A549 (cell line): ENCODE measurements at regions not wholly inside any gene's neighbourhood (a gene's known extent, or its start where the extent isn't known, plus 50 kb on each side); places are given as distances from the start of the nearest gene placed in this dataset.

Experiments
- ATAC-seq, 2 experiments: fragments of 200-7000 bp in 1 of 2; fragments of >200 bp in 1 of 2; cut with Nextera tagmentation in 1 of 2; cut with Tn5 transposase in 1 of 2; 3 replicates each; pipeline versions ENCODE4 v1.8.0 to v1.9.1; 2018 to 2020; ENCODE audit warnings: mild to moderate bottlenecking in 1 of 2, moderate library complexity in 1 of 2
- CTCF ChIA-PET: fragments of 300-600 bp; sonication (Branson Sonifier 250); formaldehyde crosslinking; extraction: SDS; loops from one replicate; lab custom pipeline; 2021; ENCODE audit warnings: antibody characterized with exemption, inconsistent platforms; lab: Yijun Ruan, JAX
- POLR2A ChIA-PET: fragments of 350-600 bp; formaldehyde crosslinking; extraction: SDS; loops from one replicate; lab custom pipeline; 2021; ENCODE audit warnings: antibody characterized with exemption, inconsistent platforms; lab: Yijun Ruan, JAX
- DNase-seq, 2 experiments: peaks; one replicate each; pipeline versions ENCODE4 v3.0.0 to v3.0.0-alpha.2; 2011 to 2016; ENCODE audit warnings: low read depth in 1 of 2, low spot score in 1 of 2
- FAIRE-seq: peaks from 2 replicates; lab custom pipeline; 2011; peaks lifted over from hg19 to GRCh38; lab: Jason Lieb, UNC
- H3K27ac ChIP-seq, 2 experiments: fragments of >200 bp; sonication (Bioruptor Twin); formaldehyde crosslinking; 3 replicates each; pipeline ENCODE4 v1.5.1; 2016 to 2017
- H3K4me1 ChIP-seq: fragments of >200 bp; sonication (Bioruptor Twin); formaldehyde crosslinking; 3 replicates; pipeline ENCODE4 v1.6.1; 2016
- H3K4me2 ChIP-seq: fragments of >200 bp; sonication (Bioruptor Twin); formaldehyde crosslinking; 3 replicates; pipeline ENCODE4 v1.6.1; 2016
- H3K4me3 ChIP-seq: fragments of >200 bp; sonication (Bioruptor Twin); formaldehyde crosslinking; 3 replicates; pipeline ENCODE4 v1.5.1; 2016
- H3K9me3 ChIP-seq: fragments of >200 bp; sonication (Bioruptor Twin); formaldehyde crosslinking; 3 replicates; pipeline ENCODE4 v1.6.1; 2016
- CBX2 ChIP-seq: fragments of 200-600 bp; sonication (generic); IDR thresholded peaks from 2 replicates; pipeline ENCODE4 v1.6.1; 2016; ENCODE audit warnings: low read depth, mild to moderate bottlenecking, borderline replicate concordance
- CHD4 ChIP-seq: fragments of 200-600 bp; sonication (generic); IDR thresholded peaks from 2 replicates; pipeline ENCODE4 v1.6.1; 2016; ENCODE audit warnings: antibody characterized with exemption, mild to moderate bottlenecking, borderline replicate concordance
- EP300 ChIP-seq, 2 experiments: fragments of >200 bp; sonication (Bioruptor Twin); formaldehyde crosslinking; IDR thresholded peaks; 2 replicates in 1 of 2; 3 replicates in 1 of 2; pipeline ENCODE4 v1.6.1; 2016 to 2017
- ESRRA ChIP-seq: fragments of 150-350 bp; IDR thresholded peaks from 2 replicates; pipeline ENCODE4 v1.6.1; 2014; ENCODE audit warnings: mild to moderate bottlenecking, low read length, borderline replicate concordance
- GATA3 ChIP-seq: IDR thresholded peaks from 2 replicates; pipeline ENCODE4 v1.6.1; 2012; ENCODE audit warnings: borderline replicate concordance
- JUN ChIP-seq, 2 experiments: fragments of >200 bp; sonication (Bioruptor Twin); formaldehyde crosslinking; IDR thresholded peaks; 2 replicates in 1 of 2; 3 replicates in 1 of 2; pipeline ENCODE4 v1.6.1; 2016 to 2017
- KDM1A ChIP-seq: fragments of 200-600 bp; sonication (generic); IDR thresholded peaks from 2 replicates; pipeline ENCODE4 v1.6.1; 2016; ENCODE audit warnings: low read depth, mild to moderate bottlenecking
- MAZ ChIP-seq: fragments of 150-350 bp; IDR thresholded peaks from 2 replicates; pipeline ENCODE4 v1.6.1; 2014; ENCODE audit warnings: antibody characterized with exemption, low read depth, low read length, borderline replicate concordance
- MYC ChIP-seq: IDR thresholded peaks from 2 replicates; pipeline ENCODE4 v1.6.1; 2012; ENCODE audit warnings: mild to moderate bottlenecking, inconsistent platforms, low read length, improper control_type of control experiment, borderline replicate concordance
- NFE2L2 ChIP-seq: fragments of 150-350 bp; conservative IDR thresholded peaks from 2 replicates; pipeline ENCODE4 v1.6.1; 2014; ENCODE audit warnings: low read length
- NR3C1 ChIP-seq: fragments of >200 bp; sonication (Bioruptor Twin); formaldehyde crosslinking; IDR thresholded peaks from 3 replicates; pipeline ENCODE4 v1.6.1; 2017
- PHF8 ChIP-seq: fragments of 200-600 bp; sonication (generic); IDR thresholded peaks from 2 replicates; pipeline ENCODE4 v1.6.1; 2016; ENCODE audit warnings: low read depth, mild to moderate bottlenecking, antibody characterized with exemption, moderate library complexity, borderline replicate concordance
- POLR2A ChIP-seq: IDR thresholded peaks from 2 replicates; pipeline ENCODE4 v1.6.1; 2012; ENCODE audit warnings: mild to moderate bottlenecking, low read length
- SMC3 ChIP-seq: fragments of >200 bp; sonication (Bioruptor Twin); formaldehyde crosslinking; IDR thresholded peaks from 3 replicates; pipeline ENCODE4 v1.6.1; 2018; ENCODE audit warnings: inconsistent platforms
- WGBS: methylation state at CpG from one replicate; pipeline ENCODE4 v1.1.6; 2017; ENCODE audit errors: missing lambda C conversion rate; 5-methylcytosine and 5-hydroxymethylcytosine counted together
- TF ChIP-seq, protein P1 (sequence below): IDR thresholded peaks from 2 replicates; pipeline ENCODE4 v1.6.1; 2012
- TF ChIP-seq, protein P2 (sequence below): fragments of 450-650 bp; IDR thresholded peaks from 2 replicates; pipeline ENCODE4 v1.6.1; 2014; ENCODE audit warnings: antibody characterized with exemption
- TF ChIP-seq, protein P3 (sequence below): fragments of >200 bp; sonication (Bioruptor Twin); formaldehyde crosslinking; IDR thresholded peaks from 3 replicates; pipeline ENCODE4 v1.5.1; 2016
- TF ChIP-seq, protein P4 (sequence below): fragments of 250-450 bp; sonication (Bioruptor Pico); IDR thresholded peaks from 2 replicates; pipeline ENCODE4 v1.5.0; 2021; ENCODE audit warnings: mild to moderate bottlenecking, moderate library complexity, borderline replicate concordance
- TF ChIP-seq, protein P5 (sequence below): IDR thresholded peaks from 2 replicates; pipeline ENCODE4 v1.6.1; 2012

DNA sequence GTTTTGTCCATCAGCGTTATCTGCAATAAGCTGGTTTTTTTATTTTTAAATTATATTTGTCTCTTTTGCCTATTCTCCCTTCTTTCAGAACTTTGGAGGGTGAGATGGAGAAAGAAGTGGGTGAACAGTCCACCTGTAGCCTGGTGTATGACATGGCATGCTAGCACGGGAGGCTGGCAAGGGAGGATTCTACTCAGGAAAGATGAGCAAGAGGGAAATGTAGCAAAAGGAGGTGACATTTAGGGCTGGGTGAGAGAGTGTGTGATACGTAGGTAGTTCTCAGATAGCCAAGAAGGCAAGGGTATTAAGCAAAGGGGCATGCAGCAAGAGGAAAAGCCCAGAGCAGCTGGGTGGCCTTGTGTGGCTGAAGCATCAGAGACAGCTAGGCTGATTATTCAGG is 612.9 kb upstream of the IGFBP3 start:
- no peak overlapping the region for H3K4me3 ChIP-seq
- DNase-seq, result no peak
- no peak for FAIRE-seq
- H3K27ac ChIP-seq, result no peak overlapping the region; a peak in 1 of 6 replicates
- peaks cover 11% of the 10 kb centered on the region; the same call in 2 of the 3 replicates for H3K9me3 ChIP-seq
- POLR2A ChIA-PET, result no interaction called here
- H3K4me2 ChIP-seq, result no peak overlapping the region
- no peak for ATAC-seq
- TF ChIP-seq, protein P1, sequence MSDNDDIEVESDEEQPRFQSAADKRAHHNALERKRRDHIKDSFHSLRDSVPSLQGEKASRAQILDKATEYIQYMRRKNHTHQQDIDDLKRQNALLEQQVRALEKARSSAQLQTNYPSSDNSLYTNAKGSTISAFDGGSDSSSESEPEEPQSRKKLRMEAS, result no peak
- TF ChIP-seq, all 56 proteins: peak for 0
- 74% methylated on average over 3 of the region's 3 CpGs for WGBS
- H3K4me1 ChIP-seq, result no peaks in the 10 kb centered on the region
- CTCF ChIA-PET, result no interaction called here

DNA sequence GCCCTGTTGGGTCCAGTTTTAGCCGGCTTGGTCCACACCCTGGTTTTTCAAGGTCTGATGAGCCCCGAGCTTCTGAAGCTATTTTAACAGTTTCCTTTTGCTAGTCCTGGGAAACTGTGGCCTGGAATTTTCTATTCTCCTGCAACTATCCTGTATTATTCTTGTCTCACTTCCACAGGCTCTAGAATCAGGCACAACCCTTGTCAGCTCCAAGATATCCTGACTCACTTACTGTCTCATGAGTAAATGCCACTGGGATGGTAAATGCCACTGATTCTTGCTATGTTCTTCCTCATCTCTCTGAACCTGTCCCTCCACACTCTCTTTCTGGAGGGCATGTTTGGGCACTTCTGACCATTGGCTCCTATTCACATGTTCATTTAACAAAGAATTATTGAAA is 611.5 kb upstream of the IGFBP3 start:
- ATAC-seq (no peak), DNase-seq (no peak), FAIRE-seq (no peak)
- H3K4me1 ChIP-seq, result no peaks in the 10 kb centered on the region
- H3K4me3 ChIP-seq, result no peak overlapping the region
- no peak overlapping the region for H3K4me2 ChIP-seq
- peaks cover 11% of the 10 kb centered on the region; the same call in 2 of the 3 replicates for H3K9me3 ChIP-seq
- no peak overlapping the region for H3K27ac ChIP-seq
- POLR2A ChIA-PET, result no interaction called here
- WGBS, result 18% methylated on average over 2 of the region's 2 CpGs
- CTCF ChIA-PET, result no interaction called here
- TF ChIP-seq EP300 (IDR thresholded peaks at IDR 0.05) (no peak), ESRRA (no peak), CHD4 (no peak), JUN (IDR thresholded peaks at IDR 0.05) (no peak), GATA3 (no peak), NFE2L2 (no peak), POLR2A (no peak), CBX2 (no peak)
- TF ChIP-seq, protein P2, sequence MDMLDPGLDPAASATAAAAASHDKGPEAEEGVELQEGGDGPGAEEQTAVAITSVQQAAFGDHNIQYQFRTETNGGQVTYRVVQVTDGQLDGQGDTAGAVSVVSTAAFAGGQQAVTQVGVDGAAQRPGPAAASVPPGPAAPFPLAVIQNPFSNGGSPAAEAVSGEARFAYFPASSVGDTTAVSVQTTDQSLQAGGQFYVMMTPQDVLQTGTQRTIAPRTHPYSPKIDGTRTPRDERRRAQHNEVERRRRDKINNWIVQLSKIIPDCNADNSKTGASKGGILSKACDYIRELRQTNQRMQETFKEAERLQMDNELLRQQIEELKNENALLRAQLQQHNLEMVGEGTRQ, result no peak
- TF ChIP-seq, protein P3, sequence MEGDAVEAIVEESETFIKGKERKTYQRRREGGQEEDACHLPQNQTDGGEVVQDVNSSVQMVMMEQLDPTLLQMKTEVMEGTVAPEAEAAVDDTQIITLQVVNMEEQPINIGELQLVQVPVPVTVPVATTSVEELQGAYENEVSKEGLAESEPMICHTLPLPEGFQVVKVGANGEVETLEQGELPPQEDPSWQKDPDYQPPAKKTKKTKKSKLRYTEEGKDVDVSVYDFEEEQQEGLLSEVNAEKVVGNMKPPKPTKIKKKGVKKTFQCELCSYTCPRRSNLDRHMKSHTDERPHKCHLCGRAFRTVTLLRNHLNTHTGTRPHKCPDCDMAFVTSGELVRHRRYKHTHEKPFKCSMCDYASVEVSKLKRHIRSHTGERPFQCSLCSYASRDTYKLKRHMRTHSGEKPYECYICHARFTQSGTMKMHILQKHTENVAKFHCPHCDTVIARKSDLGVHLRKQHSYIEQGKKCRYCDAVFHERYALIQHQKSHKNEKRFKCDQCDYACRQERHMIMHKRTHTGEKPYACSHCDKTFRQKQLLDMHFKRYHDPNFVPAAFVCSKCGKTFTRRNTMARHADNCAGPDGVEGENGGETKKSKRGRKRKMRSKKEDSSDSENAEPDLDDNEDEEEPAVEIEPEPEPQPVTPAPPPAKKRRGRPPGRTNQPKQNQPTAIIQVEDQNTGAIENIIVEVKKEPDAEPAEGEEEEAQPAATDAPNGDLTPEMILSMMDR, result no peak

DNA sequence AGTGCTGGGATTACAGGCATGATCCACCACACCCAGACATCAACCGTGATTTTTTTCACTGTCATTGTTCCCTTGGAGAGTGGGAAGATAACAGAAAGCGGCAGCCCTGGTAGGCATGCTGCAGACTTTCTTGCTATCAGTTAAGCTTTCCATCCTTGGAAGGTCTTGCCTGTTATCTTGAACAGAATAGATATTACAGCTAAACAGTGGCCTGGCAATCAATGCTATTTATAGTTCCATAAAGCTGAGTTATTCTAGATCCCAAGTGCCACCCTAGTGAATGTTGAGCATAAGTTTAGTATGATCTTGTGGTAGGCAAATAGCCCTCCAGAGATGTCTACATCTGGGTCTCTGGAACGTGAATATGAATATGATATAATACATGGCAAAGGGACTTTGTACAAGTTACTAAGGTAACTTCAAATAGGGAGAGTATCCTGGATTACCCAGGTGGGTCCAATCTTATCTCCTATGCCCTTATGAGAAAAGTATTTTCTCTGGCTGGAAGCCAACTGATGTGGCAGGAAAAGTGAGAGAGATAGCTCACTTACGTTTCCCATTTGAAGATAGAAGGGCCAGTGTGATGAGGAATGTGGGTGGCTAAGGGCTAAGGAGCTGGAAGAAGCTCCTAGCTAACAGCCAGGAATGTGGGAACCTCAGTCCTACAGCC is 609.1 kb upstream of the IGFBP3 start:
- ATAC-seq (no peak), FAIRE-seq (no peak), DNase-seq (no peak)
- Histone ChIP-seq H3K27ac (no peak overlapping the region), H3K4me2 (no peak overlapping the region), H3K9me3 (peaks cover 11% of the 10 kb centered on the region; the same call in 2 of the 3 replicates), H3K4me1 (peaks cover 4% of the 10 kb centered on the region; the same call in 1 of the 3 replicates), H3K4me3 (no peak overlapping the region)
- WGBS, result 35% methylated on average over 4 of the region's 4 CpGs
- ChIA-PET CTCF (interaction anchor here (0.6 to 0.9 kb wide), 2 partner anchors 251 to 325 kb away, joined by 3 read pairs; no protein-coding TSS in a partner anchor), POLR2A (no interaction called here)
- no peak for TF ChIP-seq CHD4
- TF ChIP-seq, protein P3, result no peak
- TF ChIP-seq, protein P1, result no peak
- TF ChIP-seq MYC, result no peak
- no peak for TF ChIP-seq NR3C1
- TF ChIP-seq CBX2, result no peak
- TF ChIP-seq MAZ, result no peak
- no peak for TF ChIP-seq PHF8
- no peak for TF ChIP-seq JUN (IDR thresholded peaks at IDR 0.05)
- no peak for TF ChIP-seq KDM1A
- TF ChIP-seq, protein P4, sequence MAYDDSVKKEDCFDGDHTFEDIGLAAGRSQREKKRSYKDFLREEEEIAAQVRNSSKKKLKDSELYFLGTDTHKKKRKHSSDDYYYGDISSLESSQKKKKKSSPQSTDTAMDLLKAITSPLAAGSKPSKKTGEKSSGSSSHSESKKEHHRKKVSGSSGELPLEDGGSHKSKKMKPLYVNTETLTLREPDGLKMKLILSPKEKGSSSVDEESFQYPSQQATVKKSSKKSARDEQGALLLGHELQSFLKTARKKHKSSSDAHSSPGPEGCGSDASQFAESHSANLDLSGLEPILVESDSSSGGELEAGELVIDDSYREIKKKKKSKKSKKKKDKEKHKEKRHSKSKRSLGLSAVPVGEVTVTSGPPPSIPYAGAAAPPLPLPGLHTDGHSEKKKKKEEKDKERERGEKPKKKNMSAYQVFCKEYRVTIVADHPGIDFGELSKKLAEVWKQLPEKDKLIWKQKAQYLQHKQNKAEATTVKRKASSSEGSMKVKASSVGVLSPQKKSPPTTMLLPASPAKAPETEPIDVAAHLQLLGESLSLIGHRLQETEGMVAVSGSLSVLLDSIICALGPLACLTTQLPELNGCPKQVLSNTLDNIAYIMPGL (CRISPR knock-in tag), result no peak
- TF ChIP-seq SMC3, result no peak
- TF ChIP-seq, protein P5, sequence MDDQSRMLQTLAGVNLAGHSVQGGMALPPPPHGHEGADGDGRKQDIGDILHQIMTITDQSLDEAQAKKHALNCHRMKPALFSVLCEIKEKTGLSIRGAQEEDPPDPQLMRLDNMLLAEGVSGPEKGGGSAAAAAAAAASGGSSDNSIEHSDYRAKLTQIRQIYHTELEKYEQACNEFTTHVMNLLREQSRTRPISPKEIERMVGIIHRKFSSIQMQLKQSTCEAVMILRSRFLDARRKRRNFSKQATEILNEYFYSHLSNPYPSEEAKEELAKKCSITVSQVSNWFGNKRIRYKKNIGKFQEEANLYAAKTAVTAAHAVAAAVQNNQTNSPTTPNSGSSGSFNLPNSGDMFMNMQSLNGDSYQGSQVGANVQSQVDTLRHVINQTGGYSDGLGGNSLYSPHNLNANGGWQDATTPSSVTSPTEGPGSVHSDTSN, result no peak
